Neural progenitor cell (in vitro differentiated cells): ENCODE measurements at regions not wholly inside any gene's neighbourhood (a gene's known extent, or its start where the extent isn't known, plus 50 kb on each side); places are given as distances from the start of the nearest gene placed in this dataset.

Experiments used
- EZH2 ChIP-seq: fragments of 200-600 bp; sonication (generic); IDR thresholded peaks from 2 replicates; pipeline ENCODE4 v1.6.1; 2017; ENCODE audit warnings: antibody characterized with exemption, mild to moderate bottlenecking, moderate library complexity
- TF ChIP-seq, protein P1 (sequence below): fragments of 200-600 bp; sonication (generic); IDR thresholded peaks from 2 replicates; pipeline ENCODE4 v1.5.1; 2017; ENCODE audit warnings: antibody characterized with exemption, mild to moderate bottlenecking

DNA sequence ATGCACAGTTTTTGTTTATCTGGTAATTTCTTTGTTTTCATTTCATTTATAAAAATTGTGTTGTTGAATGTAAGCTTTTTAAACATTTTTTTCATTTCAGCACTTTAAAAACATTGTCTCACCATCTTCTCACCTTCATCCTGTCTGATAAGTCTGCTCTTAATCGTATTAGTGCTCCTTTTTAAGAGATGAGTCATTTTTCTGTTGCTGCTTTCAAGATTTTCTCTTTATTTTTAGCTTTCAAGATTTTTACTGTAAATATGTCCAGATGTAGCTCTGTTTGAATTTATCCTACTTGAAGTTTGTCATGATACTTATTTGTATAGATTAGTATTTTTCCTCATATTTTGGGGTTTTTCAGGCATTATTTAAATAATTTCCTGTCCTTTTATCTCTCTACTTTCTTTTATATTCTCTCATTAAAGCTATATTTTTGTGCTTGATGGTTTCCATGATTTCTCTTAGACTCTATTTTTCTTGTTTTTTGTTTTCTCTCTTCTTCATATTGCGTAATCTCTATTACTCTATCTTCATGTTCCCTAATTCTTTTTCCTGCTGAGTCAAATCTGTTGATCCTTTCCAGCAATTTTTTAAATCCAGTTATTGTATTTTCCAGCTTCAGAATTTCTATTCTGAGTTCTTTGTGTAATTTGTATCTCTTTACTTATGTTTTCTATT, 1400.4 kb upstream of the PCDH7 start:
- no peak for TF ChIP-seq EZH2
- TF ChIP-seq, protein P1, sequence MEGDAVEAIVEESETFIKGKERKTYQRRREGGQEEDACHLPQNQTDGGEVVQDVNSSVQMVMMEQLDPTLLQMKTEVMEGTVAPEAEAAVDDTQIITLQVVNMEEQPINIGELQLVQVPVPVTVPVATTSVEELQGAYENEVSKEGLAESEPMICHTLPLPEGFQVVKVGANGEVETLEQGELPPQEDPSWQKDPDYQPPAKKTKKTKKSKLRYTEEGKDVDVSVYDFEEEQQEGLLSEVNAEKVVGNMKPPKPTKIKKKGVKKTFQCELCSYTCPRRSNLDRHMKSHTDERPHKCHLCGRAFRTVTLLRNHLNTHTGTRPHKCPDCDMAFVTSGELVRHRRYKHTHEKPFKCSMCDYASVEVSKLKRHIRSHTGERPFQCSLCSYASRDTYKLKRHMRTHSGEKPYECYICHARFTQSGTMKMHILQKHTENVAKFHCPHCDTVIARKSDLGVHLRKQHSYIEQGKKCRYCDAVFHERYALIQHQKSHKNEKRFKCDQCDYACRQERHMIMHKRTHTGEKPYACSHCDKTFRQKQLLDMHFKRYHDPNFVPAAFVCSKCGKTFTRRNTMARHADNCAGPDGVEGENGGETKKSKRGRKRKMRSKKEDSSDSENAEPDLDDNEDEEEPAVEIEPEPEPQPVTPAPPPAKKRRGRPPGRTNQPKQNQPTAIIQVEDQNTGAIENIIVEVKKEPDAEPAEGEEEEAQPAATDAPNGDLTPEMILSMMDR = no peak
